ENCODE measurements at regions not wholly inside any gene's neighbourhood (a gene's known extent, or its start where the extent isn't known, plus 50 kb on each side); places are given as distances from the start of the nearest gene placed in this dataset.

DNA sequence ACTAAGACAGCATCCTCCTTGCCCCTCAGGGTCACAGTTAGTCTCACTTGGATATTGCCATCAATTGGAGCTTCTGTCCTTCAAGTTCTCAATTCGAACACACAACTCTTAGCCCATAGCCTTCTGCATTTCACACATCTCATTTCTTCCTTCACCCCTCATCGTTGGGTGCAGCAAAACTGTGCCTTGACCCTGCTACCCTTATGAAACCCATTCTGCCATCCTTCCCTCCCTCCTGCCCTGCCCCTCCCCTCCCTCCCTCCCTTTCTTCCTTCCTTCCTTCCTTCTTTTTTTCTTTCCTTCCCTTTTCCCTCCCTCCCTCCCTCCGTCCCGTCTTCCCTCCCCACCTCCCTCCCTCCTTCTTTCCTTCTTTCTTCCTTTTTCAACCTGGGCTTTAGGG, 80.7 kb upstream of the CYRIA start:
- 100% methylated on average over 2 of the region's 4 CpGs for WGBS (ENCODE audit: extremely low coverage, insufficient coverage, low lambda C conversion rate)
- H2BK120ac ChIP-seq (ENCODE audit: low read depth, low read length), result no peak overlapping the region
- H3K23ac ChIP-seq (ENCODE audit: low read length), result no peak overlapping the region
- H3K79me2 ChIP-seq (ENCODE audit: control insufficient read depth, insufficient read depth, low read length), result no peaks in the 10 kb centered on the region
- H4K5ac ChIP-seq (ENCODE audit: low read length), result no peak overlapping the region
- no peaks in the 10 kb centered on the region for H3K36me3 ChIP-seq (ENCODE audit: control insufficient read depth, insufficient read depth, low read length)
- no peak for DNase-seq
- peaks cover 9% of the 10 kb centered on the region for H3K4me1 ChIP-seq (ENCODE audit: control insufficient read depth, low read depth, low read length)
- no peak overlapping the region for H2AK5ac ChIP-seq (ENCODE audit: low read length)
- H2BK15ac ChIP-seq (replicated peaks; ENCODE audit: low read depth), result no peak overlapping the region
- H2BK5ac ChIP-seq (ENCODE audit: low read length), result no peak overlapping the region
- no peaks in the 10 kb centered on the region for H3K79me1 ChIP-seq (ENCODE audit: low read length)
- no peak overlapping the region for H3K56ac ChIP-seq (ENCODE audit: low read length)
- H3K18ac ChIP-seq (ENCODE audit: low read length), result no peak overlapping the region
- no peaks in the 10 kb centered on the region for H3K27me3 ChIP-seq (ENCODE audit: insufficient read depth, low read length, poor library complexity)
- no peak overlapping the region for H4K8ac ChIP-seq (ENCODE audit: low read depth, low read length)
- no peak overlapping the region for H3K9ac ChIP-seq (ENCODE audit: low read length)
- H3K4ac ChIP-seq (ENCODE audit: low read depth, low read length), result no peak overlapping the region
- H3K4me2 ChIP-seq (ENCODE audit: low read length), result no peak overlapping the region
- H3K4me3 ChIP-seq (ENCODE audit: low read length), result no peak overlapping the region
- H3K27ac ChIP-seq (ENCODE audit: low read depth, low read length), result no peak overlapping the region

GRCh38 chr2:16745466-16745865, 79.8 kb upstream of the CYRIA start:
- Histone ChIP-seq H3K36me3 (ENCODE audit: control insufficient read depth, insufficient read depth, low read length) (no peaks in the 10 kb centered on the region), H3K4me2 (ENCODE audit: low read length) (no peak overlapping the region)
- no peak for DNase-seq

GRCh38 chr2:16744521-16744920, 78.9 kb upstream of the CYRIA start:
- Histone ChIP-seq H3K27me3 (ENCODE audit: insufficient read depth, low read length, poor library complexity) (no peaks in the 10 kb centered on the region), H3K23ac (ENCODE audit: low read length) (no peak overlapping the region), H3K79me1 (ENCODE audit: low read length) (no peaks in the 10 kb centered on the region), H2BK5ac (ENCODE audit: low read length) (no peak overlapping the region), H3K4me3 (ENCODE audit: low read length) (no peak overlapping the region), H3K36me3 (ENCODE audit: control insufficient read depth, insufficient read depth, low read length) (no peaks in the 10 kb centered on the region), H2BK120ac (ENCODE audit: low read depth, low read length) (no peak overlapping the region), H3K4me2 (ENCODE audit: low read length) (no peak overlapping the region), H3K9ac (ENCODE audit: low read length) (no peak overlapping the region), H4K8ac (ENCODE audit: low read depth, low read length) (no peak overlapping the region), H3K4ac (ENCODE audit: low read depth, low read length) (no peak overlapping the region), H2BK15ac (replicated peaks; ENCODE audit: low read depth) (no peak overlapping the region), H3K18ac (ENCODE audit: low read length) (no peak overlapping the region), H3K79me2 (ENCODE audit: control insufficient read depth, insufficient read depth, low read length) (no peaks in the 10 kb centered on the region), H4K5ac (ENCODE audit: low read length) (no peak overlapping the region), H2AK5ac (ENCODE audit: low read length) (no peak overlapping the region), H3K4me1 (ENCODE audit: control insufficient read depth, low read depth, low read length) (peaks cover 9% of the 10 kb centered on the region), H3K27ac (ENCODE audit: low read depth, low read length) (no peak overlapping the region), H3K56ac (ENCODE audit: low read length) (no peak overlapping the region)
- DNase-seq, result no peak

More at GRCh38 chr2:16745466-16745865, 79.8 kb upstream of the CYRIA start:
- Histone ChIP-seq H3K79me2 (ENCODE audit: control insufficient read depth, insufficient read depth, low read length) (no peaks in the 10 kb centered on the region), H2BK5ac (ENCODE audit: low read length) (no peak overlapping the region), H3K4me1 (ENCODE audit: control insufficient read depth, low read depth, low read length) (peaks cover 9% of the 10 kb centered on the region), H4K5ac (ENCODE audit: low read length) (no peak overlapping the region), H3K4me3 (ENCODE audit: low read length) (no peak overlapping the region), H3K18ac (ENCODE audit: low read length) (no peak overlapping the region), H2BK15ac (replicated peaks; ENCODE audit: low read depth) (no peak overlapping the region), H3K23ac (ENCODE audit: low read length) (no peak overlapping the region), H2AK5ac (ENCODE audit: low read length) (peak overlapping the region; percentile 95), H3K4ac (ENCODE audit: low read depth, low read length) (no peak overlapping the region), H2BK120ac (ENCODE audit: low read depth, low read length) (no peak overlapping the region), H3K56ac (ENCODE audit: low read length) (no peak overlapping the region), H3K27ac (ENCODE audit: low read depth, low read length) (no peak overlapping the region), H3K27me3 (ENCODE audit: insufficient read depth, low read length, poor library complexity) (no peaks in the 10 kb centered on the region), H4K8ac (ENCODE audit: low read depth, low read length) (no peak overlapping the region), H3K9ac (ENCODE audit: low read length) (no peak overlapping the region), H3K79me1 (ENCODE audit: low read length) (no peaks in the 10 kb centered on the region)
- WGBS (ENCODE audit: extremely low coverage, insufficient coverage, low lambda C conversion rate), result no CpG with 5 or more reads among the region's 5 CpGs

DNA sequence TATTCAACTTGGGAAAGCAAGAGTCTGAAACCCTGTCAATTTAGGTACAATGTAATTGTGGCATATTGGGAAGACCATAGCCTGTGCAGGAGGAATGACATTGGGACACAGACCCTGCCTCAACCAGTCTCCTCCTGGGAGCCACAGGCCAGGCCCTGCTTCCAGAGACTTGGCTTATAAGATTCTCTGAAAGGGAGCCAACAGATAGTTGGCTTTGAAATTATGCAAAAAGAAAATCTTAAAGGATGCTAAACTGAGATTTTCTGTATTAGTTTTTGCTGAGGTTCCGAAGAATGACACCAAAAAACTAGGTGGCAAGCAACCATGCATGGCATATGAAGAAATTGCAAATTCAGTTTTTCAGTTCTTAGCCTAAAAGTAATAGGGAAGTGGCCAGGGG, 76.4 kb upstream of the CYRIA start:
- H3K27me3 ChIP-seq (ENCODE audit: insufficient read depth, low read length, poor library complexity), result no peaks in the 10 kb centered on the region
- no peak overlapping the region for H3K27ac ChIP-seq (ENCODE audit: low read depth, low read length)
- H2BK15ac ChIP-seq (replicated peaks; ENCODE audit: low read depth), result no peak overlapping the region
- H3K56ac ChIP-seq (ENCODE audit: low read length), result no peak overlapping the region
- H2AK5ac ChIP-seq (ENCODE audit: low read length), result no peak overlapping the region
- no peak overlapping the region for H3K4me3 ChIP-seq (ENCODE audit: low read length)
- WGBS (ENCODE audit: extremely low coverage, insufficient coverage, low lambda C conversion rate), result no CpG with 5 or more reads among the region's 1 CpG
- no peak overlapping the region for H3K4ac ChIP-seq (ENCODE audit: low read depth, low read length)
- H3K9ac ChIP-seq (ENCODE audit: low read length), result no peak overlapping the region
- no peak overlapping the region for H3K18ac ChIP-seq (ENCODE audit: low read length)
- H3K4me1 ChIP-seq (ENCODE audit: control insufficient read depth, low read depth, low read length), result peaks cover 5% of the 10 kb centered on the region
- H4K5ac ChIP-seq (ENCODE audit: low read length), result no peak overlapping the region
- H4K8ac ChIP-seq (ENCODE audit: low read depth, low read length), result no peak overlapping the region
- no peaks in the 10 kb centered on the region for H3K79me2 ChIP-seq (ENCODE audit: control insufficient read depth, insufficient read depth, low read length)
- H3K4me2 ChIP-seq (ENCODE audit: low read length), result no peak overlapping the region
- DNase-seq, result no peak
- no peak overlapping the region for H2BK120ac ChIP-seq (ENCODE audit: low read depth, low read length)
- no peak overlapping the region for H3K23ac ChIP-seq (ENCODE audit: low read length)
- H3K36me3 ChIP-seq (ENCODE audit: control insufficient read depth, insufficient read depth, low read length), result no peaks in the 10 kb centered on the region
- H2BK5ac ChIP-seq (ENCODE audit: low read length), result no peak overlapping the region
- H3K79me1 ChIP-seq (ENCODE audit: low read length), result no peaks in the 10 kb centered on the region

- Histone ChIP-seq H2AK5ac (ENCODE audit: low read length) (no peak overlapping the region), H4K8ac (ENCODE audit: low read depth, low read length) (no peak overlapping the region), H3K27ac (ENCODE audit: low read depth, low read length) (no peak overlapping the region)
These were observed 75.9 kb upstream of the CYRIA start for GRCh38 chr2:16741498-16741897.

GRCh38 chr2:16739778-16740581, 74.3 kb upstream of the CYRIA start:
- Histone ChIP-seq H3K4me3 (ENCODE audit: low read length) (no peak overlapping the region), H3K56ac (ENCODE audit: low read length) (no peak overlapping the region), H3K79me2 (ENCODE audit: control insufficient read depth, insufficient read depth, low read length) (no peaks in the 10 kb centered on the region), H3K4me1 (ENCODE audit: control insufficient read depth, low read depth, low read length) (no peaks in the 10 kb centered on the region), H3K9ac (ENCODE audit: low read length) (no peak overlapping the region), H3K27me3 (ENCODE audit: insufficient read depth, low read length, poor library complexity) (no peaks in the 10 kb centered on the region), H3K79me1 (ENCODE audit: low read length) (no peaks in the 10 kb centered on the region), H3K36me3 (ENCODE audit: control insufficient read depth, insufficient read depth, low read length) (no peaks in the 10 kb centered on the region), H2BK120ac (ENCODE audit: low read depth, low read length) (no peak overlapping the region), H3K4ac (ENCODE audit: low read depth, low read length) (no peak overlapping the region), H3K27ac (ENCODE audit: low read depth, low read length) (no peak overlapping the region), H4K8ac (ENCODE audit: low read depth, low read length) (no peak overlapping the region), H2AK5ac (ENCODE audit: low read length) (no peak overlapping the region), H2BK15ac (replicated peaks; ENCODE audit: low read depth) (no peak overlapping the region), H3K18ac (ENCODE audit: low read length) (no peak overlapping the region), H3K23ac (ENCODE audit: low read length) (no peak overlapping the region), H2BK5ac (ENCODE audit: low read length) (no peak overlapping the region), H4K5ac (ENCODE audit: low read length) (no peak overlapping the region), H3K4me2 (ENCODE audit: low read length) (no peak overlapping the region)
- DNase-seq, result no peak
- no CpG with 5 or more reads among the region's 4 CpGs for WGBS (ENCODE audit: extremely low coverage, insufficient coverage, low lambda C conversion rate)

More at GRCh38 chr2:16741498-16741897, 75.9 kb upstream of the CYRIA start:
- Histone ChIP-seq H3K79me1 (ENCODE audit: low read length) (no peaks in the 10 kb centered on the region), H3K56ac (ENCODE audit: low read length) (no peak overlapping the region), H3K4me3 (ENCODE audit: low read length) (no peak overlapping the region), H3K9ac (ENCODE audit: low read length) (no peak overlapping the region), H3K36me3 (ENCODE audit: control insufficient read depth, insufficient read depth, low read length) (no peaks in the 10 kb centered on the region), H3K4me2 (ENCODE audit: low read length) (no peak overlapping the region), H2BK5ac (ENCODE audit: low read length) (no peak overlapping the region), H2BK120ac (ENCODE audit: low read depth, low read length) (no peak overlapping the region), H3K4ac (ENCODE audit: low read depth, low read length) (no peak overlapping the region), H3K79me2 (ENCODE audit: control insufficient read depth, insufficient read depth, low read length) (no peaks in the 10 kb centered on the region), H3K4me1 (ENCODE audit: control insufficient read depth, low read depth, low read length) (peaks cover 5% of the 10 kb centered on the region), H3K27me3 (ENCODE audit: insufficient read depth, low read length, poor library complexity) (no peaks in the 10 kb centered on the region), H4K5ac (ENCODE audit: low read length) (no peak overlapping the region), H3K18ac (ENCODE audit: low read length) (no peak overlapping the region), H3K23ac (ENCODE audit: low read length) (no peak overlapping the region), H2BK15ac (replicated peaks; ENCODE audit: low read depth) (no peak overlapping the region)
- no CpG with 5 or more reads among the region's 3 CpGs for WGBS (ENCODE audit: extremely low coverage, insufficient coverage, low lambda C conversion rate)
- no peak for DNase-seq

All from mesendoderm (in vitro differentiated cells).